GM21360 (cell line): ENCODE measurements at regions not wholly inside any gene's neighbourhood (a gene's known extent, or its start where the extent isn't known, plus 50 kb on each side); places are given as distances from the start of the nearest gene placed in this dataset.

Experiments
- ATAC-seq: cut with Tn5 transposase; IDR thresholded peaks from one replicate; pipeline ENCODE4 v1.9.1; 2021; ENCODE audit warnings: mild to moderate bottlenecking, moderate library complexity; ENCODE audit not compliant: unreplicated experiment

- no peak for ATAC-seq
These were observed 72.6 kb upstream of the TRIM2 start for GRCh38 chr4:153131596-153131995.

GRCh38 chr4:153137159-153137558, 67.1 kb upstream of the TRIM2 start:
- no peak for ATAC-seq

- no peak for ATAC-seq
These were observed 66.3 kb upstream of the TRIM2 start for GRCh38 chr4:153137677-153138630.

- ATAC-seq = no peak
These were observed 65.5 kb upstream of the TRIM2 start for GRCh38 chr4:153138736-153139135.

GRCh38 chr4:153140294-153140693, 63.9 kb upstream of the TRIM2 start:
- ATAC-seq = no peak

- no peak for ATAC-seq
These were observed 63.0 kb upstream of the TRIM2 start for GRCh38 chr4:153141238-153141637.

GRCh38 chr4:153142700-153143438, 61.4 kb upstream of the TRIM2 start:
- ATAC-seq = no peak

GRCh38 chr4:153143527-153144348, 60.5 kb upstream of the TRIM2 start:
- ATAC-seq = peak; percentile 58

GRCh38 chr4:153146031-153146430, 58.2 kb upstream of the TRIM2 start:
- no peak for ATAC-seq

- ATAC-seq = no peak
These were observed 57.3 kb upstream of the TRIM2 start for GRCh38 chr4:153146961-153147360.

- ATAC-seq = no peak
These were observed 55.5 kb upstream of the TRIM2 start for GRCh38 chr4:153148791-153149190.

- no peak for ATAC-seq
These were observed 52.4 kb upstream of the TRIM2 start for GRCh38 chr4:153151535-153152455.

GRCh38 chr4:153152501-153153338, 51.5 kb upstream of the TRIM2 start:
- ATAC-seq = peak; percentile 15

GRCh38 chr4:153153339-153153871, 50.8 kb upstream of the TRIM2 start:
- peak; percentile 62 for ATAC-seq

- no peak for ATAC-seq
These were observed 50.0 kb upstream of the TRIM2 start for GRCh38 chr4:153154007-153154975.
